ENCODE measurements at regions not wholly inside any gene's neighbourhood (a gene's known extent, or its start where the extent isn't known, plus 50 kb on each side); places are given as distances from the start of the nearest gene placed in this dataset.

DNA sequence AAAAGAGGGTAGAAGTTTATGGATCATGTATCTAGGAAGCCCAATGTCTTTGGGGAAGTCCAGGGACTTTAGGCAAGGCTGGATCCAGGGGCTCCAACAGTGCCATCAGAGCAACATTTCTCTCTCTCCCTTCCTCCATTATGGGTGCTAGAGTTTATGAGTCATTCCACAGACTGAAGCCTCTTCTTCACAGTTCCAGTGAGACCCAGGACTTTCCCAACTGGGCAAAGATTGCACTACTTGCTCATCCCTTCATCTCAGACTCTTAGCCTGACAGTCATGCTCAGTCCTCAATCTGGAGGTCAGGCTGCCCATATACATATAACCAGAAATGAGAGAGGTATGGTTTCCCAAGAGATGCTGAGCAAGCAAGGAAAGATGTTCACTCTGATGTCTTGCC is 110.7 kb downstream of the FEM1C start:
- Histone ChIP-seq H3K4me1 (ENCODE audit: control insufficient read depth in 4 of 4, insufficient read depth in 4 of 4, low read length in 3 of 4) (no peaks in the 10 kb centered on the region), H3K27ac (ENCODE audit: low read depth in 1 of 2, low read length in 2 of 2) (no peak overlapping the region), H3K36me3 (ENCODE audit: control insufficient read depth in 4 of 4, insufficient read depth in 3 of 4, low read depth in 1 of 4, low read length in 3 of 4) (no peaks in the 10 kb centered on the region), H3K9ac (ENCODE audit: low read depth in 1 of 2, low read length in 2 of 2) (no peak overlapping the region), H3K9me3 (ENCODE audit: control insufficient read depth in 4 of 4, low read length in 3 of 4) (no peaks in the 10 kb centered on the region), H3K4me3 (ENCODE audit: low read depth in 1 of 3, low read length in 3 of 3) (no peak overlapping the region), H3K27me3 (ENCODE audit: control insufficient read depth in 4 of 4, insufficient read depth in 4 of 4, low read length in 3 of 4) (no peaks in the 10 kb centered on the region)
- TF ChIP-seq, protein P1, sequence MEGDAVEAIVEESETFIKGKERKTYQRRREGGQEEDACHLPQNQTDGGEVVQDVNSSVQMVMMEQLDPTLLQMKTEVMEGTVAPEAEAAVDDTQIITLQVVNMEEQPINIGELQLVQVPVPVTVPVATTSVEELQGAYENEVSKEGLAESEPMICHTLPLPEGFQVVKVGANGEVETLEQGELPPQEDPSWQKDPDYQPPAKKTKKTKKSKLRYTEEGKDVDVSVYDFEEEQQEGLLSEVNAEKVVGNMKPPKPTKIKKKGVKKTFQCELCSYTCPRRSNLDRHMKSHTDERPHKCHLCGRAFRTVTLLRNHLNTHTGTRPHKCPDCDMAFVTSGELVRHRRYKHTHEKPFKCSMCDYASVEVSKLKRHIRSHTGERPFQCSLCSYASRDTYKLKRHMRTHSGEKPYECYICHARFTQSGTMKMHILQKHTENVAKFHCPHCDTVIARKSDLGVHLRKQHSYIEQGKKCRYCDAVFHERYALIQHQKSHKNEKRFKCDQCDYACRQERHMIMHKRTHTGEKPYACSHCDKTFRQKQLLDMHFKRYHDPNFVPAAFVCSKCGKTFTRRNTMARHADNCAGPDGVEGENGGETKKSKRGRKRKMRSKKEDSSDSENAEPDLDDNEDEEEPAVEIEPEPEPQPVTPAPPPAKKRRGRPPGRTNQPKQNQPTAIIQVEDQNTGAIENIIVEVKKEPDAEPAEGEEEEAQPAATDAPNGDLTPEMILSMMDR (IDR thresholded peaks at IDR 0.05; ENCODE audit: low read depth, low read length, missing input control) = no peak
- TF ChIP-seq, protein P2, sequence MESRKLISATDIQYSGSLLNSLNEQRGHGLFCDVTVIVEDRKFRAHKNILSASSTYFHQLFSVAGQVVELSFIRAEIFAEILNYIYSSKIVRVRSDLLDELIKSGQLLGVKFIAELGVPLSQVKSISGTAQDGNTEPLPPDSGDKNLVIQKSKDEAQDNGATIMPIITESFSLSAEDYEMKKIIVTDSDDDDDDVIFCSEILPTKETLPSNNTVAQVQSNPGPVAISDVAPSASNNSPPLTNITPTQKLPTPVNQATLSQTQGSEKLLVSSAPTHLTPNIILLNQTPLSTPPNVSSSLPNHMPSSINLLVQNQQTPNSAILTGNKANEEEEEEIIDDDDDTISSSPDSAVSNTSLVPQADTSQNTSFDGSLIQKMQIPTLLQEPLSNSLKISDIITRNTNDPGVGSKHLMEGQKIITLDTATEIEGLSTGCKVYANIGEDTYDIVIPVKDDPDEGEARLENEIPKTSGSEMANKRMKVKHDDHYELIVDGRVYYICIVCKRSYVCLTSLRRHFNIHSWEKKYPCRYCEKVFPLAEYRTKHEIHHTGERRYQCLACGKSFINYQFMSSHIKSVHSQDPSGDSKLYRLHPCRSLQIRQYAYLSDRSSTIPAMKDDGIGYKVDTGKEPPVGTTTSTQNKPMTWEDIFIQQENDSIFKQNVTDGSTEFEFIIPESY (IDR thresholded peaks at IDR 0.05) = no peak
- TF ChIP-seq HNF4G (IDR thresholded peaks at IDR 0.05) (no peak), YY1 (IDR thresholded peaks at IDR 0.05) (no peak), FOXA2 (IDR thresholded peaks at IDR 0.05) (no peak), RXRA (IDR thresholded peaks at IDR 0.05) (no peak), JUND (IDR thresholded peaks at IDR 0.05) (no peak)
- DNase-seq (ENCODE audit: low spot score) = no peak

DNA sequence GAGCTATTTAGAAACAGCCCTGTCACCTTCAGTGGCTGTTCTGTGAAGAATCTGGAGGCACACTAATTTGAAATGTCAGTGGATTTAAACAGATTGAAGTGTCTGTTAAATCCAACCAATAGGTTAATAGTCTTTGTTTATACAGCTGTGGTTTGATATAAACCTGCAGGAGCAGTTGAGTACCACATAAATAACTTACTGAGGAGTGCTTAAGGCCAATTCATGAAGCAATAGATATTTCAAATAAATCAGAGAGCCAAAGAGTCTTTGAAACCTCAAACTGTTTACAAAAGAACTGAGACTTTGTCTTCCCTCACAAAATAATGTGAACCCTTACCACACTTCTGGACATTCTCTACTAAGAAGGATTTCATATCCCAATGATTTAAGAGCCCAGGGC is 111.9 kb downstream of the FEM1C start:
- no peaks in the 10 kb centered on the region for H3K4me1 ChIP-seq (ENCODE audit: control insufficient read depth in 4 of 4, insufficient read depth in 4 of 4, low read length in 3 of 4)
- no peak overlapping the region for H3K9ac ChIP-seq (ENCODE audit: low read depth in 1 of 2, low read length in 2 of 2)
- H3K36me3 ChIP-seq (ENCODE audit: control insufficient read depth in 4 of 4, insufficient read depth in 3 of 4, low read depth in 1 of 4, low read length in 3 of 4) = no peaks in the 10 kb centered on the region
- no peak for DNase-seq (ENCODE audit: low spot score)
- no peaks in the 10 kb centered on the region for H3K9me3 ChIP-seq (ENCODE audit: control insufficient read depth in 4 of 4, low read length in 3 of 4)
- no peak overlapping the region for H3K27ac ChIP-seq (ENCODE audit: low read depth in 1 of 2, low read length in 2 of 2)
- no peak overlapping the region for H3K4me3 ChIP-seq (ENCODE audit: low read depth in 1 of 3, low read length in 3 of 3)
- no peak for TF ChIP-seq EGR1 (IDR thresholded peaks at IDR 0.05; ENCODE audit: low read depth in 2 of 2)
- TF ChIP-seq RAD21 (IDR thresholded peaks at IDR 0.05) = no peak
- TF ChIP-seq YY1 (IDR thresholded peaks at IDR 0.05) = no peak
- TF ChIP-seq TAF1 (conservative IDR thresholded peaks at IDR 0.05) = no peak
- TF ChIP-seq FOXA2 (IDR thresholded peaks at IDR 0.05) = no peak
- TF ChIP-seq FOXA1 (IDR thresholded peaks at IDR 0.05) = no peak
- TF ChIP-seq HNF4A (conservative IDR thresholded peaks at IDR 0.05) = no peak
- no peak for TF ChIP-seq GABPA (IDR thresholded peaks at IDR 0.05 in 1 of 2, conservative IDR thresholded peaks at IDR 0.05 in 1 of 2)
- TF ChIP-seq NR2F2 (IDR thresholded peaks at IDR 0.05) = no peak
- TF ChIP-seq SP1 (IDR thresholded peaks at IDR 0.05) = no peak
- no peak for TF ChIP-seq JUND (IDR thresholded peaks at IDR 0.05)
- TF ChIP-seq, protein P3, sequence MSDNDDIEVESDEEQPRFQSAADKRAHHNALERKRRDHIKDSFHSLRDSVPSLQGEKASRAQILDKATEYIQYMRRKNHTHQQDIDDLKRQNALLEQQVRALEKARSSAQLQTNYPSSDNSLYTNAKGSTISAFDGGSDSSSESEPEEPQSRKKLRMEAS (IDR thresholded peaks at IDR 0.05) = no peak
- TF ChIP-seq, protein P2 (IDR thresholded peaks at IDR 0.05) = no peak
- no peaks in the 10 kb centered on the region for H3K27me3 ChIP-seq (ENCODE audit: control insufficient read depth in 4 of 4, insufficient read depth in 4 of 4, low read length in 3 of 4)

All from liver (tissue), 7 donors.